Lung (tissue), 11 donors: ENCODE measurements at regions not wholly inside any gene's neighbourhood (a gene's known extent, or its start where the extent isn't known, plus 50 kb on each side); places are given as distances from the start of the nearest gene placed in this dataset.
A peak's percentile ranks its signal among the peaks of the same experiment; 100 is the strongest.

Experiments
- ATAC-seq: fragments of 200-7000 bp; cut with Tn5 transposase; one replicate; pipeline ENCODE4 v1.9.1; 2020; ENCODE audit warnings: moderate number of reproducible peaks; ENCODE audit not compliant: insufficient read depth, low FRiP score
- DNase-seq, 3 donors: peaks; one replicate each; pipeline ENCODE4 v3.0.0-alpha.2; 2013 to 2017
- H3K27ac ChIP-seq, 2 donors: one replicate each; pipeline ENCODE4 v1.5.1; 2013; ENCODE audit warnings: mild to moderate bottlenecking in 2 of 2, moderate library complexity in 2 of 2, control low read depth in 1 of 2, inconsistent platforms in 1 of 2, low read depth in 1 of 2, low read length in 1 of 2
- H3K27me3 ChIP-seq, 3 donors: one replicate each; pipeline ENCODE4 v1.5.1; 2013; ENCODE audit warnings: low read length in 2 of 3; ENCODE audit not compliant: control insufficient read depth in 3 of 3, insufficient read depth in 3 of 3
- H3K36me3 ChIP-seq, 4 donors: one replicate each; pipeline ENCODE4 v1.5.1; 2013; ENCODE audit warnings: low read length in 4 of 4, mild to moderate bottlenecking in 1 of 4, moderate library complexity in 1 of 4; ENCODE audit not compliant: control insufficient read depth in 4 of 4, insufficient read depth in 4 of 4
- H3K4me1 ChIP-seq, 5 donors: one replicate each; pipeline ENCODE4 v1.5.1; 2013; ENCODE audit warnings: low read length in 5 of 5, mild to moderate bottlenecking in 2 of 5, moderate library complexity in 1 of 5; ENCODE audit not compliant: control insufficient read depth in 5 of 5, insufficient read depth in 5 of 5
- H3K4me3 ChIP-seq: one replicate; pipeline ENCODE4 v1.5.1; 2013; ENCODE audit warnings: mild to moderate bottlenecking, control low read depth, moderate library complexity
- H3K9ac ChIP-seq, 2 donors: one replicate each; pipeline ENCODE4 v1.5.1; 2013; ENCODE audit warnings: low read length in 2 of 2, control low read depth in 1 of 2; ENCODE audit not compliant: insufficient read depth in 1 of 2
- H3K9me3 ChIP-seq, 4 donors: one replicate each; pipeline ENCODE4 v1.5.1; 2013; ENCODE audit warnings: low read length in 3 of 4, mild to moderate bottlenecking in 1 of 4, moderate library complexity in 1 of 4; ENCODE audit not compliant: control insufficient read depth in 4 of 4, insufficient read depth in 3 of 4
- WGBS, 2 donors: extraction: QIAGEN DNeasy Blood & Tissue Kit; methylation state at CpG; one replicate each; pipeline ENCODE4 v1.1.7; 2013; 5-methylcytosine and 5-hydroxymethylcytosine counted together
- TF ChIP-seq, protein P1 (sequence below): IDR thresholded peaks from 2 replicates; pipeline ENCODE4 v1.5.1; 2012; ENCODE audit warnings: mild to moderate bottlenecking; ENCODE audit errors: control extremely low read depth, extremely low read depth
- donor health status: control.
- donor health status: control.
- donor health status: Bipolar disorder and iron deficiency.
- donor health status: healthy.
- donor health status: DM: yes; HTN: yes; CAD: no.

DNA sequence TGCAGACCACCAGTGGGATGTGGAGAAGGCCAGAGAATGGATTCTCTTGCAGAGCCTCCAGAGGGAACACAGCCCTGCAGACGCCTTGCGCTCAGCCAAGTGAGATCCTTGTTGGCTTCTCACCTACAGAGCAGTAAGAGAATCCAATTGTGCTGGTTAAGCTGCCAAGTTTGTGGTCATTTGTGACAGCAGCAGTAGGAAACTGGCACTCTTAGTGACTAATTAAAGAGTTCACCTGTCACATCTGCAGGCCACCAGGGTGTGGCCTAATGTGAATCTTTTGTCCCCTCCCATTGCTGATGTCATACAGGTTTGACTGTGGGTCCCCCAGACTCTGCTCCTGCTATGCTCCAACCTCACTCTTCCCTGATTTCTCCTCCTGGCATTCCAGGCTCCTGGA, 235.9 kb downstream of the TFCP2L1 start:
- no peak for ATAC-seq
- Histone ChIP-seq H3K9ac (no peak overlapping the region), H3K9me3 (peaks cover 0 to 16% (median 0%) of the 10 kb centered on the region in 4 donors), H3K27me3 (peaks cover 0 to 31% (median 0%) of the 10 kb centered on the region in 3 donors), H3K27ac (no peak overlapping the region), H3K4me3 (no peak overlapping the region), H3K4me1 (no peaks in the 10 kb centered on the region), H3K36me3 (no peaks in the 10 kb centered on the region)
- no peak for DNase-seq
- TF ChIP-seq, protein P1, sequence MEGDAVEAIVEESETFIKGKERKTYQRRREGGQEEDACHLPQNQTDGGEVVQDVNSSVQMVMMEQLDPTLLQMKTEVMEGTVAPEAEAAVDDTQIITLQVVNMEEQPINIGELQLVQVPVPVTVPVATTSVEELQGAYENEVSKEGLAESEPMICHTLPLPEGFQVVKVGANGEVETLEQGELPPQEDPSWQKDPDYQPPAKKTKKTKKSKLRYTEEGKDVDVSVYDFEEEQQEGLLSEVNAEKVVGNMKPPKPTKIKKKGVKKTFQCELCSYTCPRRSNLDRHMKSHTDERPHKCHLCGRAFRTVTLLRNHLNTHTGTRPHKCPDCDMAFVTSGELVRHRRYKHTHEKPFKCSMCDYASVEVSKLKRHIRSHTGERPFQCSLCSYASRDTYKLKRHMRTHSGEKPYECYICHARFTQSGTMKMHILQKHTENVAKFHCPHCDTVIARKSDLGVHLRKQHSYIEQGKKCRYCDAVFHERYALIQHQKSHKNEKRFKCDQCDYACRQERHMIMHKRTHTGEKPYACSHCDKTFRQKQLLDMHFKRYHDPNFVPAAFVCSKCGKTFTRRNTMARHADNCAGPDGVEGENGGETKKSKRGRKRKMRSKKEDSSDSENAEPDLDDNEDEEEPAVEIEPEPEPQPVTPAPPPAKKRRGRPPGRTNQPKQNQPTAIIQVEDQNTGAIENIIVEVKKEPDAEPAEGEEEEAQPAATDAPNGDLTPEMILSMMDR = no peak
- WGBS, 2 donors = 88 to 91% methylated on average over 2 of the region's 2 CpGs

DNA sequence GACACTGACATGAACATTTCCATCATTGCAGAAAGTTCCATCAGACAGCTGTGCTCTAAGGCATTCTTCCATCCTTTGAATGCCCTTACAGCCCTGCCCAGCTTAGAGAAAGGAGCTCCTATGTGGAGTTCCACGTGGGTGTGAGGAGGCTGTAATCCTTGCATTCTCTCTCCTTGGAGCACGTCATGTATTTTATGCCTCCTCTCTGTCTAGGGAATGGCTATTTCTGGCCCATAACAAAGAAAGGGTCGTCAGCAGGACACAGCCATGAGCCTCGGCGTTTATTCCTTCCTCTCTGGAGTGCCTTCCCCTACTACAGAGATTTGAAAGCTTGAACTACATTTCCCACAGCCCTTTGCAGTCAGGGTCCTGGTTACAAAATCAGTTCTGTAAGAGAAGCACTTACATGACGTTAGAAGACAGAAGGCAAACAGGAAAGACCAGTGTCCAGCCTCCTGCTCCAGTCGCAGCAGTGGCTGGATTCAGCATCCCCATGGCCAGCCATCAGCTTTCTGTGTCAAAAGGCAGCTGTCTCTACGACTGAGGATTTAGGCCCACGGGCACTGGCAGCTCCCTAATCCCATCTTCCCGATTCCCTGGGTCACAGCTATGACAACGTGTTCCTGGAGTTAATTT, 234.9 kb downstream of the TFCP2L1 start:
- H3K36me3 ChIP-seq = no peaks in the 10 kb centered on the region
- H3K27me3 ChIP-seq = peaks cover 0 to 27% (median 0%) of the 10 kb centered on the region in 3 donors
- H3K4me3 ChIP-seq = no peak overlapping the region
- ATAC-seq = no peak
- no peaks in the 10 kb centered on the region for H3K4me1 ChIP-seq
- 57 to 58% methylated on average over 11 of the region's 11 CpGs for WGBS, 2 donors
- H3K9me3 ChIP-seq = peaks cover 0 to 19% (median 0%) of the 10 kb centered on the region in 4 donors
- no peak overlapping the region for H3K9ac ChIP-seq
- H3K27ac ChIP-seq = no peak overlapping the region
- DNase-seq = peak in 1 of 3 donors; percentile 10
- TF ChIP-seq, protein P1 = no peak

DNA sequence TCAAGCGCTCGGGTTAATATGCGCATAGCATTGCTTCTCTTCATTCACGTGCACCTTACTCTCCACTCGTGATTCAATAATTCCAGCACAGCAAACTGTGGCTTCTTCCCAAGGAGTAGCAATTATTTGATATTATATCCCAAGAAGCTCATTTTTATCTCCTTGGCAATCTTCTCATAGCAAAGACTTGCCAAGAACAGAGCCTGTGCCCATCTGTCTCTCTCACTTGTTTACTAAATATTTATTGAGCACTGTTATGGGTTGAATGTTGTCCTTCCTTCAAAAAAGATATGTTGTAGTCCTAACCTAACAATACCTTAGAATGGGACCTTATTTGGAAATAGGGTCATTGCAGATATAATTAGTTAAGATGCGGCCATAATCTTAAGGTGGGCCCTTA, 233.7 kb downstream of the TFCP2L1 start:
- Histone ChIP-seq H3K27ac (no peak overlapping the region), H3K9ac (no peak overlapping the region), H3K4me1 (no peaks in the 10 kb centered on the region), H3K4me3 (no peak overlapping the region), H3K36me3 (no peaks in the 10 kb centered on the region), H3K9me3 (peaks cover 0 to 20% (median 0%) of the 10 kb centered on the region in 4 donors), H3K27me3 (peaks cover 0 to 18% (median 0%) of the 10 kb centered on the region in 3 donors)
- no peak for ATAC-seq
- TF ChIP-seq, protein P1 = no peak
- WGBS, 2 donors = 74 to 75% methylated on average over 6 of the region's 6 CpGs
- no peak for DNase-seq

DNA sequence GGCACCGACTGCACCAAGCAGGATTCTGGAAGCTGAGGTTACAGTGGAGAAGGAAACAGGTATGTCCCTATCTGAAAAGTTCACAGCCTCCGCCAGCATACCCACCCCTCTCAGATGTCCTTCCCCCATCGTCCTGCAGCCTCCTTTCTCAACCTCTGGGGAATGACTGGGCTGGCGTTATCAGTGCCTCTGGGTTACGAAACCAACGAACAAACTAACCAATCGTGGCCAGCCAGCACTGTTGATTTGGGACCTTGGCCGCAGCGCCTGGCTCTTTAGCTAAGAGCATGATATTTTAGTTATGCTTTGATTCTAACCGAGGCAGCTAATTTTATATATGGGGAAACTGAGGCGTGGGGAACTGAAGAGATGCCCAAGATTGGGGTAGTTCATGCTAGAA, 233.0 kb downstream of the TFCP2L1 start:
- DNase-seq (no peak), ATAC-seq (no peak)
- H3K27me3 ChIP-seq = peaks cover 0 to 16% (median 2%) of the 10 kb centered on the region in 3 donors
- H3K9me3 ChIP-seq = peaks cover 0 to 18% (median 0%) of the 10 kb centered on the region in 4 donors
- H3K4me1 ChIP-seq = no peaks in the 10 kb centered on the region
- no peak overlapping the region for H3K4me3 ChIP-seq
- no peak overlapping the region for H3K9ac ChIP-seq
- TF ChIP-seq, protein P1 = no peak
- H3K27ac ChIP-seq = no peak overlapping the region
- H3K36me3 ChIP-seq = no peaks in the 10 kb centered on the region
- 64 to 73% methylated on average over 11 of the region's 11 CpGs for WGBS, 2 donors
